GM23338 (cell line): ENCODE measurements at regions not wholly inside any gene's neighbourhood (a gene's known extent, or its start where the extent isn't known, plus 50 kb on each side); places are given as distances from the start of the nearest gene placed in this dataset.
A peak's percentile ranks its signal among the peaks of the same experiment; 100 is the strongest.

Experiments
- ATAC-seq: fragments of 200-7000 bp; cut with Tn5 transposase; 3 replicates; pipeline ENCODE4 v1.9.1; 2020
- DNase-seq: peaks from one replicate; pipeline ENCODE4 v3.0.0-alpha.2; 2015; ENCODE audit warnings: low spot score
- H2AFZ ChIP-seq: fragments of 200-600 bp; sonication (generic); 2 replicates; pipeline ENCODE4 v1.8.0; 2016; ENCODE audit warnings: antibody characterized with exemption, mild to moderate bottlenecking, moderate library complexity
- H3F3A ChIP-seq: fragments of 200-600 bp; sonication (generic); replicated peaks from 2 replicates; pipeline ENCODE4 v1.8.0; 2017; ENCODE audit warnings: antibody characterized with exemption, mixed run types, low read depth
- H3K27ac ChIP-seq: fragments of 200-600 bp; sonication (generic); 2 replicates; pipeline ENCODE4 v1.6.1; 2016; ENCODE audit warnings: low read depth
- H3K27me3 ChIP-seq: fragments of 200-600 bp; sonication (generic); 2 replicates; pipeline ENCODE4 v1.8.0; 2016; ENCODE audit warnings: mild to moderate bottlenecking, mixed run types, moderate library complexity; ENCODE audit not compliant: insufficient read depth
- H3K36me3 ChIP-seq: fragments of 200-600 bp; sonication (generic); 2 replicates; pipeline ENCODE4 v1.8.0; 2016; ENCODE audit warnings: mild to moderate bottlenecking; ENCODE audit not compliant: insufficient read depth
- H3K4me1 ChIP-seq: fragments of 200-600 bp; sonication (generic); 2 replicates; pipeline ENCODE4 v1.8.0; 2016; ENCODE audit warnings: mild to moderate bottlenecking, moderate library complexity; ENCODE audit not compliant: insufficient read depth
- H3K4me2 ChIP-seq: fragments of 200-600 bp; sonication (generic); 2 replicates; pipeline ENCODE4 v1.7.1; 2017; ENCODE audit warnings: mixed run types
- H3K4me3 ChIP-seq: fragments of 200-600 bp; sonication (generic); 2 replicates; pipeline ENCODE4 v1.6.1; 2016; ENCODE audit warnings: mixed run types
- H3K79me2 ChIP-seq: fragments of 200-600 bp; sonication (generic); replicated peaks from 2 replicates; pipeline ENCODE4 v1.8.0; 2017; ENCODE audit warnings: mild to moderate bottlenecking; ENCODE audit not compliant: insufficient read depth
- H3K9me2 ChIP-seq: fragments of 200-600 bp; sonication (generic); 2 replicates; pipeline ENCODE4 v1.8.0; 2017; ENCODE audit not compliant: insufficient read depth
- H4K20me1 ChIP-seq: fragments of 200-600 bp; sonication (generic); replicated peaks from 2 replicates; pipeline ENCODE4 v1.8.0; 2017; ENCODE audit warnings: mild to moderate bottlenecking; ENCODE audit not compliant: insufficient read depth
- H3K27ac Mint-ChIP-seq: 2 replicates; pipeline ENCODE4 v1.8.0; 2020; ENCODE audit warnings: inconsistent platforms, mild to moderate bottlenecking, moderate library complexity, mixed read lengths
- H3K27me3 Mint-ChIP-seq: 3 replicates; pipeline ENCODE4 v1.8.0; 2022; ENCODE audit warnings: low read depth, mild to moderate bottlenecking, moderate library complexity, mixed read lengths, inconsistent platforms; ENCODE audit not compliant: insufficient read depth, poor library complexity
- H3K36me3 Mint-ChIP-seq: 3 replicates; pipeline ENCODE4 v1.8.0; 2021; ENCODE audit warnings: low read depth, mild to moderate bottlenecking, inconsistent platforms, moderate library complexity, mixed read lengths
- H3K4me1 Mint-ChIP-seq: 3 replicates; pipeline ENCODE4 v1.8.0; 2020; ENCODE audit warnings: mild to moderate bottlenecking, inconsistent platforms, mixed read lengths
- H3K4me3 Mint-ChIP-seq: 3 replicates; pipeline ENCODE4 v1.8.0; 2021; ENCODE audit warnings: moderate library complexity, mild to moderate bottlenecking, inconsistent platforms, mixed read lengths
- H3K9me3 Mint-ChIP-seq: 3 replicates; pipeline ENCODE4 v1.8.0; 2020; ENCODE audit warnings: moderate library complexity, mild to moderate bottlenecking, inconsistent platforms, mixed read lengths
- CREB1 ChIP-seq: fragments of 250-450 bp; sonication (Bioruptor Pico); IDR thresholded peaks from 2 replicates; pipeline ENCODE4 v1.5.0; 2020; ENCODE audit warnings: low read depth, mild to moderate bottlenecking, moderate library complexity
- EZH2phosphoT487 ChIP-seq: fragments of 200-600 bp; sonication (generic); IDR thresholded peaks from one replicate; pipeline ENCODE4 v1.8.1; 2018; ENCODE audit warnings: antibody characterized with exemption; ENCODE audit not compliant: unreplicated experiment
- JUNB ChIP-seq: IDR thresholded peaks from one replicate; pipeline ENCODE4 v1.6.1; 2016; ENCODE audit warnings: antibody characterized with exemption; ENCODE audit not compliant: unreplicated experiment
- NANOG ChIP-seq: IDR thresholded peaks from 2 replicates; pipeline ENCODE4 v1.6.1; 2016; ENCODE audit warnings: antibody characterized with exemption, borderline replicate concordance
- POLR2AphosphoS5 ChIP-seq: IDR thresholded peaks from 2 replicates; pipeline ENCODE4 v1.6.1; 2016; ENCODE audit warnings: antibody characterized with exemption, low read depth
- STAT1 ChIP-seq: IDR thresholded peaks from one replicate; pipeline ENCODE4 v1.6.1; 2016; ENCODE audit warnings: antibody characterized with exemption; ENCODE audit not compliant: unreplicated experiment
- ZNF114 ChIP-seq: fragments of 250-450 bp; sonication (Bioruptor Pico); IDR thresholded peaks from 2 replicates; pipeline ENCODE4 v1.5.0; 2020; ENCODE audit warnings: mild to moderate bottlenecking, moderate library complexity
- ZNF331 ChIP-seq: fragments of 250-450 bp; sonication (Bioruptor Pico); IDR thresholded peaks from 2 replicates; pipeline ENCODE4 v1.5.0; 2020; ENCODE audit warnings: low read depth, mild to moderate bottlenecking, moderate library complexity
- TF ChIP-seq, protein P1 (sequence below), 2 experiments: fragments of 200-600 bp in 1 of 2; sonication (generic) in 1 of 2; conservative IDR thresholded peaks; 2 replicates each; pipeline versions ENCODE4 v1.5.1 to v1.6.1; 2016 to 2017; ENCODE audit warnings: antibody characterized with exemption in 2 of 2, low read depth in 2 of 2, mild to moderate bottlenecking in 2 of 2, moderate library complexity in 1 of 2
- TF ChIP-seq, protein P2 (sequence below): IDR thresholded peaks from 2 replicates; pipeline ENCODE4 v1.6.1; 2016; ENCODE audit warnings: antibody characterized with exemption
- TF ChIP-seq, protein P3 (sequence below): fragments of 250-450 bp; sonication (Bioruptor Pico); IDR thresholded peaks from 2 replicates; pipeline ENCODE4 v1.5.0; 2020; ENCODE audit warnings: mild to moderate bottlenecking, moderate library complexity

DNA sequence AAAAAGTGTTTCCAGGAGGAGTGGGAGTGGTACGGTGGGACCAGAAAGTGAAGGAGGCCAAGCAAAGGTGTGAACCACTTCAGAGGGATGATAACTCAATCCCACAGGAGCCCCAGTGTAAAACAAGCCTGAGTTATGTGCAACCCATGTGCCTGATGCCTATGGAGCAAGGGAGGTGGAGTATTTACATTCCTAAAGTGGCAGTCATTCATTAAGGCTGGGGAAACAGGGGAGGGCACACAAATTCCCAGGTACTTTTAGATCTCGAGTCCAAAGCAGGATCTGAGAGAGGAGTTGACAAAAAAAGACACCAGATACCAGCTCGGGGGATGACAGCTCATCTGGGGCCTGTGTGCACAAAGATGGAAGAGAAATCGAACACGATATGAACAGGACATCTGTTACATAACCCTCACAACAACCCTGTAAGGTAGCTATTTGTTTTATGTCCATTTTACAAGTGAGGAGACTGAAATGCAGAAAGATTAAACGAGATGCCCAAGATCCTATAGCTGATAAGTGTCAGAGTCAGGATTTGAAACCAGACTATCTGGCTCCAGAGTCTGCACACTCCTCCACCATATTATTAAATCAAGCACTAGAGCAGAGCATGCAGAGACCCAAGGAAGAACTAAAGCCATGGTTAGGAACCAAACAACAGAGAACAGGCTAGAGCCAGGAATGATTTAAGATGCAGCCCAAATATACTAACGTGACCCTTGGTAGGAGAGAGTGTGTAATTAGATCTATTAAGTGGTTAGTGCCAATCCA is 91.9 kb upstream of the MAPK10 start (continued):
- TF ChIP-seq POLR2AphosphoS5 = no peak
- no peak for TF ChIP-seq EZH2phosphoT487
- TF ChIP-seq, protein P1, sequence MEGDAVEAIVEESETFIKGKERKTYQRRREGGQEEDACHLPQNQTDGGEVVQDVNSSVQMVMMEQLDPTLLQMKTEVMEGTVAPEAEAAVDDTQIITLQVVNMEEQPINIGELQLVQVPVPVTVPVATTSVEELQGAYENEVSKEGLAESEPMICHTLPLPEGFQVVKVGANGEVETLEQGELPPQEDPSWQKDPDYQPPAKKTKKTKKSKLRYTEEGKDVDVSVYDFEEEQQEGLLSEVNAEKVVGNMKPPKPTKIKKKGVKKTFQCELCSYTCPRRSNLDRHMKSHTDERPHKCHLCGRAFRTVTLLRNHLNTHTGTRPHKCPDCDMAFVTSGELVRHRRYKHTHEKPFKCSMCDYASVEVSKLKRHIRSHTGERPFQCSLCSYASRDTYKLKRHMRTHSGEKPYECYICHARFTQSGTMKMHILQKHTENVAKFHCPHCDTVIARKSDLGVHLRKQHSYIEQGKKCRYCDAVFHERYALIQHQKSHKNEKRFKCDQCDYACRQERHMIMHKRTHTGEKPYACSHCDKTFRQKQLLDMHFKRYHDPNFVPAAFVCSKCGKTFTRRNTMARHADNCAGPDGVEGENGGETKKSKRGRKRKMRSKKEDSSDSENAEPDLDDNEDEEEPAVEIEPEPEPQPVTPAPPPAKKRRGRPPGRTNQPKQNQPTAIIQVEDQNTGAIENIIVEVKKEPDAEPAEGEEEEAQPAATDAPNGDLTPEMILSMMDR (conservative IDR thresholded peaks at IDR 0.05; ENCODE audit: low read depth in 2 of 2) = no peak

DNA sequence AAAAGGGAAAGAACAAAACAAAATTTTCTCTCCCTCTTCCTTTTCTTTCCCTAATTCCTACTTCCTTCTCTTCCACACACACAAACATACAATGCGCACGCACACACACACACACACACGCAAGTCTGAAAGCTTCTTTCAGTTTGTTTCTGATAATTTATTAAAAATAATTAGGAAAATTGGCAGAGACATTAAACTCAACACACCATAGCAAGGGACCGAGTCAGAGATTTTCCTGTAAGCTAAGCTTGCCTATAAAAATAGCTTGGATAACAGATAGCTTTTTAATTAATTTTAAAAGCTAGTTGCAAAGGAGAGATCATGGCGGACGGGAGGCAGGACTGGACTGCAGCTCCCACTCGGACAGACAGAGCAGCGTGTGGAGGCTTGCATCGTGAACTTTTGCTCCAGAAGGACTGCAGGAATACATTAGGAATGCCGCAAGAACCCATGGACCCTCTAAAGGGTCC is 92.6 kb upstream of the MAPK10 start:
- peaks cover 54% of the 10 kb centered on the region for H3K4me1 Mint-ChIP-seq
- no peaks in the 10 kb centered on the region for H3K79me2 ChIP-seq
- H3F3A ChIP-seq = no peaks in the 10 kb centered on the region
- no peak overlapping the region for H3K27ac ChIP-seq
- no peaks in the 10 kb centered on the region for H3K9me2 ChIP-seq
- no peak overlapping the region for H3K4me3 Mint-ChIP-seq
- peak overlapping the region; percentile 43; the same call in 1 of the 2 replicates for H2AFZ ChIP-seq
- H3K27me3 ChIP-seq = no peaks in the 10 kb centered on the region
- H3K27ac Mint-ChIP-seq = no peak overlapping the region
- no peaks in the 10 kb centered on the region for H4K20me1 ChIP-seq
- DNase-seq (no peak), ATAC-seq (no peak)
- H3K27me3 Mint-ChIP-seq = peaks cover 8% of the 10 kb centered on the region
- H3K9me3 Mint-ChIP-seq = peaks cover 9% of the 10 kb centered on the region
- no peaks in the 10 kb centered on the region for H3K36me3 ChIP-seq
- no peak overlapping the region for H3K4me2 ChIP-seq
- H3K4me1 ChIP-seq = peaks cover 49% of the 10 kb centered on the region
- H3K36me3 Mint-ChIP-seq = peaks cover 11% of the 10 kb centered on the region
- no peak overlapping the region for H3K4me3 ChIP-seq
- TF ChIP-seq JUNB (no peak), NANOG (no peak), ZNF331 (CRISPR knock-in tag) (no peak), STAT1 (no peak), CREB1 (no peak), POLR2AphosphoS5 (no peak), ZNF114 (no peak)
- TF ChIP-seq, protein P1 (conservative IDR thresholded peaks at IDR 0.05; ENCODE audit: low read depth in 2 of 2) = no peak
- TF ChIP-seq, protein P2, sequence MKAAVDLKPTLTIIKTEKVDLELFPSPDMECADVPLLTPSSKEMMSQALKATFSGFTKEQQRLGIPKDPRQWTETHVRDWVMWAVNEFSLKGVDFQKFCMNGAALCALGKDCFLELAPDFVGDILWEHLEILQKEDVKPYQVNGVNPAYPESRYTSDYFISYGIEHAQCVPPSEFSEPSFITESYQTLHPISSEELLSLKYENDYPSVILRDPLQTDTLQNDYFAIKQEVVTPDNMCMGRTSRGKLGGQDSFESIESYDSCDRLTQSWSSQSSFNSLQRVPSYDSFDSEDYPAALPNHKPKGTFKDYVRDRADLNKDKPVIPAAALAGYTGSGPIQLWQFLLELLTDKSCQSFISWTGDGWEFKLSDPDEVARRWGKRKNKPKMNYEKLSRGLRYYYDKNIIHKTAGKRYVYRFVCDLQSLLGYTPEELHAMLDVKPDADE = no peak
- TF ChIP-seq, protein P3, sequence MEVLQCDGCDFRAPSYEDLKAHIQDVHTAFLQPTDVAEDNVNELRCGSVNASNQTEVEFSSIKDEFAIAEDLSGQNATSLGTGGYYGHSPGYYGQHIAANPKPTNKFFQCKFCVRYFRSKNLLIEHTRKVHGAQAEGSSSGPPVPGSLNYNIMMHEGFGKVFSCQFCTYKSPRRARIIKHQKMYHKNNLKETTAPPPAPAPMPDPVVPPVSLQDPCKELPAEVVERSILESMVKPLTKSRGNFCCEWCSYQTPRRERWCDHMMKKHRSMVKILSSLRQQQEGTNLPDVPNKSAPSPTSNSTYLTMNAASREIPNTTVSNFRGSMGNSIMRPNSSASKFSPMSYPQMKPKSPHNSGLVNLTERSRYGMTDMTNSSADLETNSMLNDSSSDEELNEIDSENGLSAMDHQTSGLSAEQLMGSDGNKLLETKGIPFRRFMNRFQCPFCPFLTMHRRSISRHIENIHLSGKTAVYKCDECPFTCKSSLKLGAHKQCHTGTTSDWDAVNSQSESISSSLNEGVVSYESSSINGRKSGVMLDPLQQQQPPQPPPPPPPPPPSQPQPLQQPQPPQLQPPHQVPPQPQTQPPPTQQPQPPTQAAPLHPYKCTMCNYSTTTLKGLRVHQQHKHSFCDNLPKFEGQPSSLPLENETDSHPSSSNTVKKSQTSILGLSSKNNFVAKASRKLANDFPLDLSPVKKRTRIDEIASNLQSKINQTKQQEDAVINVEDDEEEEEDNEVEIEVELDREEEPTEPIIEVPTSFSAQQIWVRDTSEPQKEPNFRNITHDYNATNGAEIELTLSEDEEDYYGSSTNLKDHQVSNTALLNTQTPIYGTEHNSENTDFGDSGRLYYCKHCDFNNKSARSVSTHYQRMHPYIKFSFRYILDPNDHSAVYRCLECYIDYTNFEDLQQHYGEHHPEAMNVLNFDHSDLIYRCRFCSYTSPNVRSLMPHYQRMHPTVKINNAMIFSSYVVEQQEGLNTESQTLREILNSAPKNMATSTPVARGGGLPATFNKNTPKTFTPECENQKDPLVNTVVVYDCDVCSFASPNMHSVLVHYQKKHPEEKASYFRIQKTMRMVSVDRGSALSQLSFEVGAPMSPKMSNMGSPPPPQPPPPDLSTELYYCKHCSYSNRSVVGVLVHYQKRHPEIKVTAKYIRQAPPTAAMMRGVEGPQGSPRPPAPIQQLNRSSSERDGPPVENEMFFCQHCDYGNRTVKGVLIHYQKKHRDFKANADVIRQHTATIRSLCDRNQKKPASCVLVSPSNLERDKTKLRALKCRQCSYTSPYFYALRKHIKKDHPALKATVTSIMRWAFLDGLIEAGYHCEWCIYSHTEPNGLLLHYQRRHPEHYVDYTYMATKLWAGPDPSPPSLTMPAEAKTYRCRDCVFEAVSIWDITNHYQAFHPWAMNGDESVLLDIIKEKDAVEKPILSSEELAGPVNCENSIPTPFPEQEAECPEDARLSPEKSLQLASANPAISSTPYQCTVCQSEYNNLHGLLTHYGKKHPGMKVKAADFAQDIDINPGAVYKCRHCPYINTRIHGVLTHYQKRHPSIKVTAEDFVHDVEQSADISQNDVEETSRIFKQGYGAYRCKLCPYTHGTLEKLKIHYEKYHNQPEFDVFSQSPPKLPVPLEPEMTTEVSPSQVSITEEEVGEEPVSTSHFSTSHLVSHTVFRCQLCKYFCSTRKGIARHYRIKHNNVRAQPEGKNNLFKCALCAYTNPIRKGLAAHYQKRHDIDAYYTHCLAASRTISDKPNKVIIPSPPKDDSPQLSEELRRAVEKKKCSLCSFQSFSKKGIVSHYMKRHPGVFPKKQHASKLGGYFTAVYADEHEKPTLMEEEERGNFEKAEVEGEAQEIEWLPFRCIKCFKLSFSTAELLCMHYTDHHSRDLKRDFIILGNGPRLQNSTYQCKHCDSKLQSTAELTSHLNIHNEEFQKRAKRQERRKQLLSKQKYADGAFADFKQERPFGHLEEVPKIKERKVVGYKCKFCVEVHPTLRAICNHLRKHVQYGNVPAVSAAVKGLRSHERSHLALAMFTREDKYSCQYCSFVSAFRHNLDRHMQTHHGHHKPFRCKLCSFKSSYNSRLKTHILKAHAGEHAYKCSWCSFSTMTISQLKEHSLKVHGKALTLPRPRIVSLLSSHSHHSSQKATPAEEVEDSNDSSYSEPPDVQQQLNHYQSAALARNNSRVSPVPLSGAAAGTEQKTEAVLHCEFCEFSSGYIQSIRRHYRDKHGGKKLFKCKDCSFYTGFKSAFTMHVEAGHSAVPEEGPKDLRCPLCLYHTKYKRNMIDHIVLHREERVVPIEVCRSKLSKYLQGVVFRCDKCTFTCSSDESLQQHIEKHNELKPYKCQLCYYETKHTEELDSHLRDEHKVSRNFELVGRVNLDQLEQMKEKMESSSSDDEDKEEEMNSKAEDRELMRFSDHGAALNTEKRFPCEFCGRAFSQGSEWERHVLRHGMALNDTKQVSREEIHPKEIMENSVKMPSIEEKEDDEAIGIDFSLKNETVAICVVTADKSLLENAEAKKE (CRISPR knock-in tag) = no peak
